Breast epithelium (tissue), 3 donors: ENCODE measurements at regions not wholly inside any gene's neighbourhood (a gene's known extent, or its start where the extent isn't known, plus 50 kb on each side); places are given as distances from the start of the nearest gene placed in this dataset.
"Not testable (repeated sequence)": the region's sequence is repeated elsewhere in the genome, so short reads cannot be mapped to it uniquely, and the experiment has no call there.

Source experiments
- POLR2A ChIP-seq: fragments of 450-650 bp; IDR thresholded peaks from one replicate; pipeline ENCODE4 v1.6.1; 2016; ENCODE audit warnings: antibody characterized with exemption, mild to moderate bottlenecking, moderate library complexity
- POLR2AphosphoS5 ChIP-seq, 3 donors: sonication (generic); formaldehyde crosslinking; IDR thresholded peaks; one replicate each; pipeline ENCODE4 v1.6.1; 2017; ENCODE audit warnings: antibody characterized with exemption in 3 of 3
- TF ChIP-seq, protein P1 (sequence below), 3 donors: fragments of 450-650 bp; IDR thresholded peaks; one replicate each; pipeline ENCODE4 v1.5.1; 2016 to 2017; ENCODE audit warnings: antibody characterized with exemption in 3 of 3, mild to moderate bottlenecking in 3 of 3, moderate library complexity in 3 of 3

DNA sequence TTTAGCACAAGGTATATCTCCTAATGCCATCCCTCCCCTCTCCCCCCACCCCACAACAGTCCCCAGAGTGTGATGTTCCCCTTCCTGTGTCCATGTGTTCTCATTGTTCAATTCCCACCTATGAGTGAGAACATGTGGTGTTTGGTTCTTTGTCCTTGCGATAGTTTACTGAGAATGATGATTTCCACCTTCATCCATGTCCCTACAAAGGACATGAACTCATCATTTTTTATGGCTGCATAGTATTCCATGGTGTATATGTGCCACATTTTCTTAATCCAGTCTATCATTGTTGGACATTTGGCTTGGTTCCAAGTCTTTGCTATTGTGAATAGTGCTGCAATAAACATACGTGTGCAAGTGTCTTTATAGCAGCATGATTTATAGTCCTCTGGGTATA is 327.0 kb upstream of the FAM78B start:
- not testable (repeated sequence) for TF ChIP-seq POLR2AphosphoS5 (IDR thresholded peaks at IDR 0.05); POLR2A
- TF ChIP-seq, protein P1, sequence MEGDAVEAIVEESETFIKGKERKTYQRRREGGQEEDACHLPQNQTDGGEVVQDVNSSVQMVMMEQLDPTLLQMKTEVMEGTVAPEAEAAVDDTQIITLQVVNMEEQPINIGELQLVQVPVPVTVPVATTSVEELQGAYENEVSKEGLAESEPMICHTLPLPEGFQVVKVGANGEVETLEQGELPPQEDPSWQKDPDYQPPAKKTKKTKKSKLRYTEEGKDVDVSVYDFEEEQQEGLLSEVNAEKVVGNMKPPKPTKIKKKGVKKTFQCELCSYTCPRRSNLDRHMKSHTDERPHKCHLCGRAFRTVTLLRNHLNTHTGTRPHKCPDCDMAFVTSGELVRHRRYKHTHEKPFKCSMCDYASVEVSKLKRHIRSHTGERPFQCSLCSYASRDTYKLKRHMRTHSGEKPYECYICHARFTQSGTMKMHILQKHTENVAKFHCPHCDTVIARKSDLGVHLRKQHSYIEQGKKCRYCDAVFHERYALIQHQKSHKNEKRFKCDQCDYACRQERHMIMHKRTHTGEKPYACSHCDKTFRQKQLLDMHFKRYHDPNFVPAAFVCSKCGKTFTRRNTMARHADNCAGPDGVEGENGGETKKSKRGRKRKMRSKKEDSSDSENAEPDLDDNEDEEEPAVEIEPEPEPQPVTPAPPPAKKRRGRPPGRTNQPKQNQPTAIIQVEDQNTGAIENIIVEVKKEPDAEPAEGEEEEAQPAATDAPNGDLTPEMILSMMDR (IDR thresholded peaks at IDR 0.05), result not testable (repeated sequence)
